ENCODE measurements at regions not wholly inside any gene's neighbourhood (a gene's known extent, or its start where the extent isn't known, plus 50 kb on each side); places are given as distances from the start of the nearest gene placed in this dataset.

DNA sequence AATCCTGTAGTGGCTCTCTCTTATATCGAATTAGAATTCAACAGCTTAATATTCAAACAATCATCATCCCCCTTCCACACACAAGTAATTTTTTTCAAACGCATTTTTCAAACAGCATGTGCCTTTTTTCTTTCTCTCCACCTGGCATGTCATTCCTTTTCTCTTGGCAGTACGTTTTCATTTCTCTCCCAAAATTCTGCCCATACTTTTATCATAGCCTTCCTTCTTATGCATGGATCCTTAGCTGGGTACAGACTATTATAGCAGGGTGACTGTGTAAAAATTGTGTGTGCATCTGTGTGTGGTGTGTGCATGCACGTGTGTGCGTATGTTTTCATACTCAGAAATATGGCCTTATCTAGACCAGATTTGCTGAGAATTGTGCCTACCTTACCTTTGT, 184.3 kb downstream of the ZC3H11B start:
- TF ChIP-seq POLR2A (IDR thresholded peaks at IDR 0.05; ENCODE audit: low read depth, low read length), result no peak
- TF ChIP-seq POLR2AphosphoS5 (IDR thresholded peaks at IDR 0.05; ENCODE audit: low read depth, low read length), result no peak
- TF ChIP-seq POU2F2 (IDR thresholded peaks at IDR 0.05; ENCODE audit: low read depth, low read length), result no peak
- no peak for TF ChIP-seq SPI1 (IDR thresholded peaks at IDR 0.05; ENCODE audit: low read depth, low read length)
